ENCODE measurements at regions not wholly inside any gene's neighbourhood (a gene's known extent, or its start where the extent isn't known, plus 50 kb on each side); places are given as distances from the start of the nearest gene placed in this dataset.
"Not testable (repeated sequence)": the region's sequence is repeated elsewhere in the genome, so short reads cannot be mapped to it uniquely, and the experiment has no call there.

DNA sequence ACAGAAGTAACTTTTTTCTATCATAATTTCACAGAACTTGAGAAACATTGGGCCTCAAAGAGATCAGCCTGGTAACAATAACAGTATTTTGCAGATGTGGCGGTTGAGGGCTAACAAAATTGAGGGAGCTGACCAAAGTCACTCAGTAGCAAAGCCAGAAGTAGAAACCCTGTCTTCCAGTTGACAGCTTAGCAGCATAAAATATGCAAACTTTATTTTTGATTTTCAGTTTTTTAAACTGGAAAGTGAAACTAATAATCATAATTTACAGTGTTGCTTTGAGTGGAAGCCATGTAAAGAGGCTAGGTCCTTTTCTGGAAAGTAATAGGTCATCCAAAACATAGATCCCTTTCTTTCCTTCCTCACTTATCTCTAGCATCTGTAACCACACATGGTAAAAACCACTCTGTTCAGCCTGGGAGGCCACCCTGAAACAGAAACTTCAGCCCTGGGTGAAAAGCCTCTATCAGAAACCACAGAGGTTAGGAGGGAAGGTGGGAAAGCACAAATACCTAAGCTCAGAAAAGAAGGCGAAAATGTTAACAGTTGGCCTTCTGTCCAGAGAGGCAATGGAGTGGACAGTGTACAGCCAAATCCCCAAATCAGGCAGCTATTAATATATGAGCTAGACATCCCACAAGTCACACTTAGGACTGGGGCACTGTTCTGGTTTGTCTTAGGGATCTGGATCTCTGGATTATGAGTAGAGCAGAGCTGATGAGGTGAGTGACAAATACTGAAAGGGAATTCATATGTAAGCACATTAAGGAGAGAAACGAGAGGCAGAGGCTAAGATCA is 61.1 kb upstream of the ARSJ start:
- Mint-ChIP-seq H3K9me3 (peaks cover 2% of the 10 kb centered on the region), H3K4me1 (no peaks in the 10 kb centered on the region), H3K27ac (no peak overlapping the region), H3K36me3 (ENCODE audit: low read depth) (no peaks in the 10 kb centered on the region), H3K27me3 (no peaks in the 10 kb centered on the region), H3K4me3 (no peak overlapping the region)
- POLR2A ChIA-PET, result no interaction called here
- DNase-seq, result no peak
- CTCF ChIA-PET, result no interaction called here
- TF ChIP-seq, protein P1, sequence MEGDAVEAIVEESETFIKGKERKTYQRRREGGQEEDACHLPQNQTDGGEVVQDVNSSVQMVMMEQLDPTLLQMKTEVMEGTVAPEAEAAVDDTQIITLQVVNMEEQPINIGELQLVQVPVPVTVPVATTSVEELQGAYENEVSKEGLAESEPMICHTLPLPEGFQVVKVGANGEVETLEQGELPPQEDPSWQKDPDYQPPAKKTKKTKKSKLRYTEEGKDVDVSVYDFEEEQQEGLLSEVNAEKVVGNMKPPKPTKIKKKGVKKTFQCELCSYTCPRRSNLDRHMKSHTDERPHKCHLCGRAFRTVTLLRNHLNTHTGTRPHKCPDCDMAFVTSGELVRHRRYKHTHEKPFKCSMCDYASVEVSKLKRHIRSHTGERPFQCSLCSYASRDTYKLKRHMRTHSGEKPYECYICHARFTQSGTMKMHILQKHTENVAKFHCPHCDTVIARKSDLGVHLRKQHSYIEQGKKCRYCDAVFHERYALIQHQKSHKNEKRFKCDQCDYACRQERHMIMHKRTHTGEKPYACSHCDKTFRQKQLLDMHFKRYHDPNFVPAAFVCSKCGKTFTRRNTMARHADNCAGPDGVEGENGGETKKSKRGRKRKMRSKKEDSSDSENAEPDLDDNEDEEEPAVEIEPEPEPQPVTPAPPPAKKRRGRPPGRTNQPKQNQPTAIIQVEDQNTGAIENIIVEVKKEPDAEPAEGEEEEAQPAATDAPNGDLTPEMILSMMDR (IDR thresholded peaks at IDR 0.05), result no peak
- ATAC-seq (ENCODE audit: low read depth), result no peak
- intact Hi-C loops (cut with micrococcal nuclease), result no loop called here

GRCh38 chr4:114041117-114041475 is 61.6 kb upstream of the ARSJ start:
- Mint-ChIP-seq H3K27me3 (no peaks in the 10 kb centered on the region), H3K4me1 (no peaks in the 10 kb centered on the region), H3K4me3 (no peak overlapping the region), H3K27ac (no peak overlapping the region), H3K36me3 (ENCODE audit: low read depth) (no peaks in the 10 kb centered on the region), H3K9me3 (peaks cover 2% of the 10 kb centered on the region)
- intact Hi-C loops (cut with micrococcal nuclease), result no loop called here
- no peak for ATAC-seq (ENCODE audit: low read depth)
- ChIA-PET POLR2A (no interaction called here), CTCF (no interaction called here)
- no peak for DNase-seq
- TF ChIP-seq, protein P1 (IDR thresholded peaks at IDR 0.05), result no peak

DNA sequence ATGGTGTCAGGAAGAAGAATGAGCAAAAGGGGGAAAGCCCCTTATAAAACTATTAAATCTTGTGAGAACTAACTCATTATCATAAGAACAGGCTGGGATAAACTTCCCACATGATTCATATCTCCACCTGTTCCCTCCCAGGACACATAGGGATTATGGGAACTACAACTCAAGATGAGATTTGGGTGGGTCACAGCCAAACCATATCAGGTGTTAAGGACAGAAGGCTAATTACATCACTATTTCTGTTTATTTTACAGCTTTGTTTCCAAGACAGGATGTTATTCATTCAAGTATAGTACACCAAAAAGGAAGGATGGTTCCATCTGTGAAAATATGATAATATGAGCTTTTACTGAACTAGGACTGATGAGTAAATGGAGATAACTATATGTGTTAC is 63.7 kb upstream of the ARSJ start:
- CTCF ChIA-PET, result no interaction called here
- no peaks in the 10 kb centered on the region for H3K4me1 Mint-ChIP-seq
- TF ChIP-seq, protein P1 (IDR thresholded peaks at IDR 0.05), result no peak
- H3K27ac Mint-ChIP-seq, result no peak overlapping the region
- intact Hi-C loops (cut with micrococcal nuclease), result no loop called here
- no peak for DNase-seq
- no peaks in the 10 kb centered on the region for H3K27me3 Mint-ChIP-seq
- H3K36me3 Mint-ChIP-seq (ENCODE audit: low read depth), result no peaks in the 10 kb centered on the region
- no peak for ATAC-seq (ENCODE audit: low read depth)
- no peak overlapping the region for H3K4me3 Mint-ChIP-seq
- peaks cover 2% of the 10 kb centered on the region for H3K9me3 Mint-ChIP-seq
- POLR2A ChIA-PET, result no interaction called here

GRCh38 chr4:114044351-114044750 is 64.9 kb upstream of the ARSJ start:
- H3K27ac Mint-ChIP-seq; H3K36me3 Mint-ChIP-seq (ENCODE audit: low read depth); intact Hi-C loops (cut with micrococcal nuclease); H3K27me3 Mint-ChIP-seq; H3K9me3 Mint-ChIP-seq; CTCF ChIA-PET; H3K4me1 Mint-ChIP-seq; POLR2A ChIA-PET; ATAC-seq (ENCODE audit: low read depth); H3K4me3 Mint-ChIP-seq; DNase-seq: not testable (repeated sequence)

- H3K27ac Mint-ChIP-seq, result no peak overlapping the region
- no peak overlapping the region for H3K4me3 Mint-ChIP-seq
- POLR2A ChIA-PET, result no interaction called here
- no peak for ATAC-seq (ENCODE audit: low read depth)
- intact Hi-C loops (cut with micrococcal nuclease), result no loop called here
- no peaks in the 10 kb centered on the region for H3K36me3 Mint-ChIP-seq (ENCODE audit: low read depth)
- CTCF ChIA-PET, result no interaction called here
- peaks cover 2% of the 10 kb centered on the region for H3K27me3 Mint-ChIP-seq
- DNase-seq, result no peak
- TF ChIP-seq, protein P1 (IDR thresholded peaks at IDR 0.05), result no peak
- peaks cover 2% of the 10 kb centered on the region for H3K9me3 Mint-ChIP-seq
- H3K4me1 Mint-ChIP-seq, result no peaks in the 10 kb centered on the region
Observed at GRCh38 chr4:114046331-114046730, 66.9 kb upstream of the ARSJ start.

DNA sequence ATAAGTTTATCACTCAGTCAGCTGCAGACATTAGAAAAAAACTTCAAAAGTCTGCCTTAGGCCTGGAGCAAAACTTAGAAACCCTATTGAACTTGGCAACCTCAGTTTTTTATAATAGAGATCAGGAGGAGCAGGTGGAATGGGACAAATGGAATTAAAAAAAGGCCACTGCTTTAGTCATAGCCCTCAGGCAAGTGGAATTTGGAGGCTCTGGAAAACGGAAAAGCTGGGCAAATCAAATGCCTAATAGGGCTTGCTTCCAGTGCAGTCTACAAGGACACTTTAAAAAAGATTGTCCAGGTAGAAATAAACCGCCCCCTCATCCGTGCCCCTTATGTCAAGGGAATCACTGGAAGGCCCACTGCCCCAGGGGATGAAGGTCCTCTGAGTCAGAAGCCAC is 68.7 kb upstream of the ARSJ start:
- H3K9me3 Mint-ChIP-seq; H3K36me3 Mint-ChIP-seq (ENCODE audit: low read depth); CTCF ChIA-PET; H3K4me3 Mint-ChIP-seq; H3K27me3 Mint-ChIP-seq; DNase-seq; ATAC-seq (ENCODE audit: low read depth); H3K27ac Mint-ChIP-seq; intact Hi-C loops (cut with micrococcal nuclease); POLR2A ChIA-PET; H3K4me1 Mint-ChIP-seq: not testable (repeated sequence)
